LHCN-M2 (cell line): ENCODE measurements at regions not wholly inside any gene's neighbourhood (a gene's known extent, or its start where the extent isn't known, plus 50 kb on each side); places are given as distances from the start of the nearest gene placed in this dataset.
"Not testable (repeated sequence)": the region's sequence is repeated elsewhere in the genome, so short reads cannot be mapped to it uniquely, and the experiment has no call there.

Source experiments
- DNase-seq: peaks from one replicate; pipeline ENCODE4 v3.0.0-alpha.2; 2012; ENCODE audit warnings: low read depth

DNA sequence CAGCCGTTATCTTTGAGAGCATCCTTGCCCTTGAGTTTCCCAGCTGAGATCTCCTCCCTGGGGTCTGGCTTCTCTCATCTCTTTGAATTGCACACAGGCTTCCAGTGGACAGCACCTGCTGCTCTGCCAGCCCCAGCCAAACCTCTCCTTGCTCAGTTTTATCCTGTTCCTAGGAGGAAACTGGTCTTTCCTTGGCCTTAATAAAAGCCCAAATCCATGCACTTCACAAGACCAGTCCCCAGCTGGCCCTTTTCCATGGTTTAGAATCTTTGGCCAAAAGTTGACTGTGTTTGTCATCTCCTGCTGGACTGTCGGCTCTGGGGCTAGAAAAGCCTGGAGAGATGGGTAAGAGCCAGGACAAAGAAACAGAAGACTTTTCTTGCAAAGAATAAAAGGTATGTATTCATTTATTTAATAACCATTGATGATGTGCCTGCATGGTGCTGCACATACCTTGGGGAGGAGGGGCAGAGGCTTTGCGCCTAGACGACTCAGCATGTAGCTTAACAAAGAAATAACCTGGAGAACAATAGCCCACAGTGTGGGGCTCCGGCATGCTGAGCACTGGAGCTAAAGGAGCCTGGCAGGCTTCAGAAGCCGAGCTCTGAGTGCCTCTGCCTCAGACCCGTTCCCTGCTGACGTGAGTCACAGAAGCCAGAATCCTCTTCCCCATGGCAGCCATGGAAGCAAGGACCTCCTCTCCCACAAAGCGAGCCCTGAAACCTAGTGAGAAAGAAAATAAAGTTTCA is 319.3 kb upstream of the B3GAT1 start:
- DNase-seq = no peak

GRCh38 chr11:134730561-134731212 is 318.6 kb upstream of the B3GAT1 start:
- DNase-seq = no peak

GRCh38 chr11:134730101-134730500 is 318.1 kb upstream of the B3GAT1 start:
- DNase-seq = no peak

GRCh38 chr11:134728186-134728585 is 316.1 kb upstream of the B3GAT1 start:
- no peak for DNase-seq

DNA sequence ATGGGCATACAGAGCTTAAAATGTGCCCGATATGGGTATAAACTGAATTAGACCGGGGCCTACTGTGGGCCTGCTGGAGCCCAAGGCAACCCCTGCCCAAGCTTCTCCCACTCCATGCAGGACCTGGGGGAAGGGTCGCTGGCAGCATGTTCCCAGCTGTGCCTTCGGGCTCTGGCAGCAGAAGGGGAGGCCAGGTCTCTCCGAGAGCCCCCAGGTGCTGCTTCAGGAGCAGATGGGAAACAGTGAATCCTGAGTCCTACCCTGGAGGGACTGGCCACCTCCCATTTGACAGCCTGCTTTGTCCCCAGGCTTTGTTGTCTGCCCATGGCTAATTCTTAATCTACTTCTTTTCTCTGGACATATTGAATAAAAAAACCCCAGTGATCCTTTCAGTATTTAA is 315.6 kb upstream of the B3GAT1 start:
- no peak for DNase-seq

DNA sequence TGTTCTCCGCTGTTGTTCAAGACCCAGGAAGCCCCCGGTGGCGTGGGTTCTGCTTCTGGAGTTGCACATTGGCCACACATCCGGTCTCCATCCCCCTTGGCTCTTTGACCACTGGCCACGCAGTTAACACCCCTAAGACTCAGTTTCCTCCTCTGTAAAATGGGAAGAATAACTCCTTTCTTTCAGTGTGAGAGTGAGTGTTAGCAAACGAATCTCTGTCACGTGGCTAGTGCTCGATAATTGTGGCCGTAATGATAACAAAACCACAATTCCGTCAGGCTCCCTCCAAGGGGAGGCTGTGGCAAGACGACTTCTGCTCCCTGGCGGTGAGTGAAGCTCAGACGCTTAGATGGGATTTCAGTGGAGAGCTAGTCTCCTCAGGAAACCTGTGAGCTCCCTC is 315.2 kb upstream of the B3GAT1 start:
- no peak for DNase-seq

DNA sequence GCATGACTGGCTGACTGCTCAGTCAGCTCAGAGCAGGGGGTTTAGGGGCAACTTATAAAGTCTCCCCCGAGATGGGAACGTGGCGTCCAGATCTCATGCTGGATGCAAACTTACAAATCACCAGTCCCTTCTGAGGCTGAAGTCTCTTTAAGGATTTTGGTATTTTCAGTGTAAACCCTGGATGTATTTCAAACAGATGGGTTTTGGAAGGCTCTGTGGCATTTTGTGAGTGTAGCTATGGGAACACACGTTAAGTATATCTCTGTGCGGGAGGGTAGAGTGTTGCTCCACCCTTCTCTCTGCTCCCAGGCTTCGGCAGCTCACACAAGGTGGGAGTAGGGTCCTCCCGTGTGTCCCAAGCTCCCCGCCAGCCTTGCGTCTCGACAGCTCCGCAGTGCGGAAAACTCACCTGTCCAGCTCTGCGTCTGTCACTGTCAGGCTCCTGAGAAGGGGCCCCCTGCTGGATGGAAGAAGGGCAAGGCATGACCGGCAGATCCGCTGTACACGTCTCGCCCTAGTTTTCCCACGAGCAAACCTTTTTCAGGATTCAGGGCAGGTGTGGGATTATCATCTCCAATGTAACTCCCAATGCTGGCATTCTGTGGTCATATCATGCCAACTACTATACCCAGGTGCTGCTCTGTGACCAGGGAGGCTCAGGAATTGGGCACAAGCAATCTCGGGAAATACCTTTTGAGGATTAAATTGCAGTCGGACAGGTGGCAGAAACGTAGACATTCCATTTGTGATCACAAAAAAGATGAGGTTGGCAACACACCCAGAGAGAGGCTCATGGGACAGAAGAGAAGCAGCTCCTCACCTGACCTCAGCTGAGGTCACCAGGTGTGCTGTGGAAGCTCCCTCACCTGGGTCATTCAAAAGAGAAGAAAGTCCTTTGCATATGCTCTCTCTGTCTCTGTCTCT is 313.9 kb upstream of the B3GAT1 start:
- DNase-seq = no peak

- no peak for DNase-seq
Observed at GRCh38 chr11:134725211-134725610, 313.2 kb upstream of the B3GAT1 start.

- DNase-seq = no peak
Observed at GRCh38 chr11:134724779-134725140, 312.7 kb upstream of the B3GAT1 start.

DNA sequence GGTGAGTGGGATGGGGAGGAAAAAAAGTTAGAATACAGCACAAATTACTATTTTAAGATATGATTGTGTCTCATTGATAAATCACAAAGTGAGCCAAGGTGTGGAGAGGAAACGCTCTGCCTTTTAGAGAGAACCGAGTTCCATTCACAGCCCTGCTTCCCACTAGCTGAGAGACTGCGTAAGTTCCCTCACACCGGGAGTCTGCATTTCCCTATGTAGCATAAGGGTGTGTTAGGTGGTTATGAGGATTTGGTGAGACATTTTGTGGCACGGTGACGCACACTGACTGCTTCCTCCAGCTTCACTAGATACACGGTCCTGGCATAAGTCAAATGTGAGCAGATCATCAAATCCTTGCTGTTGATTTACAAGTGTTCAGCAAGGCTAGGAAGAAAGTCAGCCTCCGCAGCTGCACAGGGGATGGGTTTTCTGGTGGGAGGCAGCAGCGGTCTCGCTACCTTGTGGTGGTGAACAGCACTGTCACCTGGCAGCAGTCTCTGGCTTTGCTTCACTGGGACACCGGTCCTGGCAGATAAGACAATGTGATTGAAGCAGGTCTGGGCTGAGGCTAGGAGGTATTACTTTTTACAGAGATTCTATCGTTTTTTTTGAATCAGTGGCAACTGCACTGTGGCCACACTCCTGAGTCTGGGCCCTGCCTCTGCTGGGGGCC is 312.2 kb upstream of the B3GAT1 start:
- no peak for DNase-seq

DNA sequence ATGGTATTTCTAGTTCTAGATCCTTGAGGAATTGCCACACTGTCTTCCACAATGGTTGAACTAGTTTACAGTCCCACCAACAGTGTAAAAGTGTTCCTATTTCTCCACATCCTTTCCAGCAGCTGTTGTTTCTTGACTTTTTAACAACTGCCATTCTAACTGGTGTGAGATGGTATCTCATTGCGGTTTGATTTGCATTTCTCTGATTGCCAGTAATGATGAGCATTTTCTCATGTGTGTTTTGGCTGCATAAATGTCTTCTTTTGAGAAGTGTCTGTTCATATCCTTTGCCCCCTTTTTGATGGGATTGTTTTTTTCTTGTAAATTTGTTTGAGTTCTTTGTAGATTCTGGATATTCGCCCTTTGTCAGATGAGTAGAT is 308.6 kb upstream of the B3GAT1 start:
- not testable (repeated sequence) for DNase-seq

DNA sequence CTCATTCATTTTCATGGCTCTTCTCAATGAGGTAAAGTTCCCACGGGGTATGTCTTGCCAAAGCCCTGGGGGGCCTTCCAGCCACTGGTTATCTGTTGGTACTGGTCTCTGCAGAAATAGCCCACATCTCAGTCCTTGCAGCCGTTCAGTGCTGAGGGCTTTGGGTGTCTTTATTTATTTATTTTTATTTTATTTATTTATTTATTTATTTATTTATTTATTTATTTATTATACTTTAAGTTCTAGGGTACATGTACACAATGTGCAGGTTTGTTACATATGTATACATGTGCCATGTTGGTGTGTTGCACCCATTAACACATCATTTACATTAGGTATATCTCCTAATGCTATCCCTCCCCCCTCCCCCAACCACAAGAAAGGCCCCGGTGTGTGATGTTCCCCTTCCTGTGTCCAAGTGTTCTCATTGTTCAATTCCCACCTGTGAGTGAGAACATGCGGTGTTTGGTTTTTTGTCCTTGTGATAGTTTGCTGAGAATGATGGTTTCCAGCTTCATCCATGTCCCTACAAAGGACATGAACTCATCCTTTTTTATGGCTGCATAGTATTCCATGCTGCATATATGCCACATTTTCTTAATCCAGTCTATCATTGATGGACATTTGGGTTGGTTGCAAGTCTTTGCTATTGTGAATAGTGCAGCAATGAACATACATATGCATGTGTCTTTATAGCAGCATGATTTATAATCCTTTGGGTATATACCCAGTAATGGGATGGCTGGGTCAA is 308.1 kb upstream of the B3GAT1 start:
- DNase-seq = not testable (repeated sequence)

- no peak for DNase-seq
Observed at GRCh38 chr11:134719397-134719796, 307.4 kb upstream of the B3GAT1 start.

- DNase-seq = no peak
Observed at GRCh38 chr11:134716582-134716981, 304.5 kb upstream of the B3GAT1 start.

- no peak for DNase-seq
Observed at GRCh38 chr11:134714021-134714656, 302.1 kb upstream of the B3GAT1 start.

DNA sequence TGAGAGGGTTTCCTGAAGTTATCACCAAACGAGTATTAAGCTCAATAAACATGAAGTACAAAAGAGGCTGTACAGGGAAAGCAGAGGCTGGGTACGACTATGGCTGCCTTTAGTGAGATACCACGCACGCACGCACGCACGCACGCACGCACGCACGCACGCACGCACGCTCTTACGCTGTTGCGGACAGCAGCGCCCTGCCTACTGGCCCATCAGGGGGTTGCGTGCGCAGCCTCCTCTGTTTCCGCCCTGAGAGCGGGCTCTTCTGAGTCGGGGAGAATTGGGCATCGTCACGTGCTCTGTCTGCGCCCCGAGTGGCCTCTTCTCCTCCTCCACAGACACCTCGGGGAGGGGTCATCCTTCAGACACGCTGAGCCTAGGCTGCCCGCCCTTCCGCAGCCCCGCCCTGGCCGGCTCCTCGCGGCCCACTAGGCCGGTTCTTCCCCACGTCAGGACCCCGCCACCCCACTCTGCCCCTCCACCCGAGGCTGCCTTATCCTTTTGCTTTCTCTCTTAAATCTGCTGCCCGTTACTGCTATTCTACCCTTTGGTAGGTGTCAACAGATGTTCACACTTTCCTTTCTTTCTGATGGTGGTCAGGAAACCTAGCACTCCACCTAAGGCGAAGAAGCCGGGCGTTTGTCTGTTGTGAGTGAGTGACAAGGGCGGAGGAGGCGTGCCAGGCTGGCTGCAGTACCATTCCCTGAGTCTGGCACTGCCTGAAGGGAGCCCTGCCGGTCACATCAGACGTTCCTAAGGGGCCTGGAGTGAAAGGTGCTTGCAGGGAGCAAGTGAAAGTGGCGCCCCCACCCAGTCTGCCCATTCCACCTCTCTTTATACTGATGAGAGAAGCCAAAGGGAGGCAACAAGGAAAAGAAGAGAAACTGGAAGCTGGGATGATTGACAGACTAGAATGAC is 300.4 kb upstream of the B3GAT1 start:
- DNase-seq = no peak

DNA sequence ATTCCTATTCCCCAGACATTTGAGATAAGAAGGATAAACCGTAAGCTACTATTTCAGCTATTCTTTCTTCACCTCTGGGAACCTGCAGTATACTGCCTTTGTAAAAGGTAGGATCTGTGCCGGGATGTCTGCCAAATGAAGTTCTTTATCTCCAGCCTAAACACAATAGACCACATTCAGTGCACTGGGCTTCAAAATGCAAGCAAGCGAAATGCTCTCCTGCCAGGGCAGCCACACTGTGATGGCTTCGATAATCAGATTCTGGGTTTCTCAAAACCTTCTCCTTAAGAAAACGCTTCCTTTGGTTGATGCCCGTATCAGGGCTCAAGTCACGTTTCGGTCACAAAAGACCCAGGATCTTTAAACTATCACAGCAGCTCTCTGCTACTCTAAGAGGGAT is 299.5 kb upstream of the B3GAT1 start:
- DNase-seq = no peak

- DNase-seq = no peak
Observed at GRCh38 chr11:134710861-134711407, 298.9 kb upstream of the B3GAT1 start.

GRCh38 chr11:134705858-134706257 is 293.8 kb upstream of the B3GAT1 start:
- no peak for DNase-seq
